Hematopoietic multipotent progenitor cell treated with erythropoietin and hydrocortisone succinate and interleukin-3 and kit ligand, for 6 days (in vitro differentiated cells): ENCODE measurements at regions not wholly inside any gene's neighbourhood (a gene's known extent, or its start where the extent isn't known, plus 50 kb on each side); places are given as distances from the start of the nearest gene placed in this dataset.

Experiments used
- DNase-seq: peaks from one replicate; pipeline ENCODE4 v3.0.0-alpha.2; 2015

DNA sequence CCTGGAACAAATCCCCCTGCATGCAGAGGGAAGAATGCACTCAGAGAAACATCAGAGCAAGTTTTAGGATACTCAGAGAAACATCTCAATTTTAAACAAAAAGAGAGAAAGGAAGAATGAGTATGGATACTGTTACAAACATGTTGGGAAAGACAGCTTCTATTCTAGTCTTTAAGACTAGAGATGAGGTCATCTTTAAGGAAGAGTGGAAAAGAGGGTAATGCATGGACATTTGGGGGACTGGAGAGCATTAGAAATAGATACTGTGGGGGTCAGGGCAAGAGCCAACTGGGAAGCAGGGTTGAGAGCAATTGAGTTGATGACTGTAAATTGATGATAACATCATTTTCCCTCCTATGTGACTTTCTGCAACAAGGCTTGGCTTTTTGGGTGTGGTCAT, 431.2 kb downstream of the CDH26 start:
- no peak for DNase-seq

DNA sequence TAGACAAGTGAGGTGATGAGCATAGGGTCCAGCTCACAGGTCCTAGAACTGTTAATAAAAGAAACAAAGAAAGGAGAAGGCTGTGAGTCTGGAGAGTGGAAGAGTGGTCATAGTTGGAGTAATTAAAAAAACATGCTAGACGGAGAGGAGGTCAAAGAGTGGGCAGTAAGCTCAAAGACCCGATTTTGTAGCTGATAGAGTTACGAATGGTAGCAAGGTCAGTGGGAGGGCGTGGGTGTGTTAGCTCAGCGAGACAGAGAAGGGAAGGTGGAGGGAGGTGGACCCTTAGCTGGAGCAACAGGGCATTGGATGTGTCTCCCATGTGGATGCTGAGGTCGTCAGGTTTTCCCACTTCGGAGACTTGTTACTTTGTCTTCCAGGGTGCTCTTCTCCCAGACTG, 431.7 kb downstream of the CDH26 start:
- DNase-seq, result no peak

DNA sequence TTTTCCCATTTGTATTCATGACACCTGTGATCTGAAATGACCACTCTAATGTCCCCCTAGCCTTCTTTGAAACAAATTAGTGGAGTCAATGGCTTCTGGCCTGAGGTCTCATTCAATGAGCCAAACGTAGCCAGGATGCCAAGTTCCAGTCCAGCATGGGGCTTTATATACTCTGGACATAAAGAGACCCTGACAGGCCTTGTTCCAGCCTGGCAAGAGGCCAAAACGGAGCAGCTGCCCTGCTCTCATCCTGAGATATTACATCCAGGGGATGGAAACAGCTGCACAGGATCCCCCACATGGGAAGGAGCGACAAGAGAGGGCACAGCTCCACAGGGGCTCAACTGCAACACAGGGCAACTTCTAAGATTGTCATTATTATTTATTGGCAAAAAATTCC, 437.8 kb downstream of the CDH26 start:
- DNase-seq, result no peak

DNA sequence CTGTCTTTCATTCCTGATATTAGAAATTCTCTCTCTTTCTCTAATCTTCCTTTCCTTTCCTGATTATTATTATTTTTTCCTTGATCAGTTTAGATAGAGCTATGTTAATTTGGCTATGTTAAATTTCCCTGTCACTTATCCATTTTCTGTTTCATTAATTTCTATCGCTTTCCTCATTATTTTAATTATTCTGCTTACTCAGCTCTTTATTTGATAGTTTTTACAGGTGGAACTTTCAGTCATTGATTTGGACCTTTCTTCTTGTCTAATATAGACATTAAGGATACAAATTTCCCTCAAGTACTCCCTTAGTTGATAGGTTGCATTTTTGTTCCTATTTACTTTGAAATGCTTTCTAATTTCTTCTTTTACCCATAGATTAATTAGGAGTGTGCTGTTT, 442.3 kb downstream of the CDH26 start:
- DNase-seq, result no peak

DNA sequence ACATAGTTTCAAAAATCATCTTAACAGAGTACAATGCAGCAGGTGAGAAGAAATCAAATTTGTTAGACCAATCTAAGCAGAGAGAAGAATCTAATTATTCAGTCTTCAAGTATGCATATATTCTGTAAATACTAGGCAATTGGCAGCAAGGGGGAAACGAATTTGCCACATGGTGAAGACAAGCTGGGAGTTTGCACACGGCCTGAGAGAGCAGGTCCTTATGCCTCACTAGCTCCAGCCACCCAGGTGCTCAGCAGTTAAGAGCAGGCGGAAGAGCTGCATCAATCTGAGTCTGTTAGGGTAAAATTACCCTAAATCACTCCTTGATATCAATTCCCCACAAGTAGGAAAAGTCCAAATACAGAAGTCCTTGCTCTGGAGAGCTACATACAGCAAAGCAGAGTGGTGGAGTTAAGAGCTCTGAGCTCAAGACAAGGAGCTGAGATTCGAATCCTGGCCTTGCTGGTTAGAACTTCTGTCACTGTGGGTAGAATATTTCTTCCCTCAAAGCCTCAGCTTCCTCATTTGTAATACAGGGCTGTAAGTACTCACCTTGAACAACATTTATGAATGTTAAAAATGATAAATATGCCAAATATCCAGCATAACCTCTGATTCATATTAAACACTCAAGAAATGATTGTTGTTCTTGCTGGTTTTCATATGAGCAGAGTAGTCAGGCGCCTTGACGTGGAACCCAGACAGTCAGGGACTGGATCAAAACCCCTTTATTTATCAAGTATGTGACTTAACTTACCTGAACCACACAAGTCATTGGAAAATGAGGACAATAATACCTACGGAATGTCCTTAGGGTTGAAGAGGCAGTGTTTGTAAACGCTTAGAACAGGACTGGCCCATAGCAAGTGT, 444.2 kb downstream of the CDH26 start:
- DNase-seq, result no peak

DNA sequence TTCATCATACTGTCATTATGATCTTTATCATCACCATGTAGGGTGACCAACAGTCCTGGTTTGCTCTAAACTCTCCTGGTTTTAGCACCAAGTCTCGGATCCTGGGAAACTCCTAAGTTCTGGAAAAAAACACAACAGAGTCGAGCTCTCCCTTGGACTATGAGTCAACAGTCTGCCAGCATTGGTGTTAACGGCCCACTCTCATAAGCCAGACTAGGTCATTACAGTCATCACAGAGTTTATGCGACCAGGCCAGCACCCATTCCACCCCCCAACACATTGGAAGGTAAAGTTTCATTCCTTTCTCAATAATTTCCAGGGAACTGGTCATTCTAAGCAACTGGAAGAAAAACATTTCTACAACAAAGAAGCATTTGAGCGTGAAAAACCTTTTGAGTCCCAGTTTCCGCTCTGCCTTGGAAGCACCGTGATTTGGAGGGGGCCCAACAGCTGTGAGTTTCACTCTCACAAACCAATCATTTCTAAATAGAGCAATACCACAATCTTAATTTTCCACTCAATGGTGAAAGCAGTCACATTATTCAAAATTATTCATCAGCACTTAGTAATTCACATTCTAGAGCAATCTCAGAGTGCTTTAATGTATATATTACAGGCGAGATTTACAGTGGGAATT, 445.0 kb downstream of the CDH26 start:
- no peak for DNase-seq

DNA sequence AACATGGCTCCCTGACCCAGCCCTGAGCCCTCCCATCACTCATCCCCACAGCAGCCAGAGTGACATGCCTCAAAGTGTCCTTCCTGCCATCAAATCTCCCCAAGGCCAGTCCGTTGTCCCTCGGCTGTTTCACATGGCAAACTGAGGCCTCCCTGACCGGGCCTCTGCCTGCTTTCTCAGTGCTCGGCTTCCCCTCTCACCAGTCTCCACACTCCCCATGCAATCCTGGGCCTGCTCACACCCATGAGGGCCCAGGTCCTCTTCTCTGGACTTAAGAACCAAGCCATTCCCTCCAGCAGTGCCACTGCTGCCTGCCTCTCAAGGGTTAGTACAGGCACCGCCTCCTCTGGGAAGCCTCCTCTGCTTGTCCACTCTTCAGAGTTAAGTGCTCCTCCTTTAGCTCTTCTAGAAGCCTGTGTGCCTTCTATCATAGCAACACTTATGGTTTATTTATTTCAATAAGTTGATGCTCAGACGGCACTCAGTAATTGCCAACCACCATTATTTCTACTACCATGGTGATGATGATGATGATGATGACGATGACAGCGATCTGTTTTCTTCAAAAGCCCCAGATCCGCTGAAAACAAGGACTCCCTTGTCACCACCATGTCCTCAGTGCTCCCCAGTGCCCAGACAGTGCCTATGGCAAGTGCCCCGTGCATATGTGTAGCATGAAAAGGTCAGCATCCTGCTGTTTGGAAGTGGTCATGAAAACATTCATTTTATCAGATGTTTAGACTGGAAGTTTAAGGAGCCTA, 449.0 kb downstream of the CDH26 start:
- DNase-seq, result no peak

DNA sequence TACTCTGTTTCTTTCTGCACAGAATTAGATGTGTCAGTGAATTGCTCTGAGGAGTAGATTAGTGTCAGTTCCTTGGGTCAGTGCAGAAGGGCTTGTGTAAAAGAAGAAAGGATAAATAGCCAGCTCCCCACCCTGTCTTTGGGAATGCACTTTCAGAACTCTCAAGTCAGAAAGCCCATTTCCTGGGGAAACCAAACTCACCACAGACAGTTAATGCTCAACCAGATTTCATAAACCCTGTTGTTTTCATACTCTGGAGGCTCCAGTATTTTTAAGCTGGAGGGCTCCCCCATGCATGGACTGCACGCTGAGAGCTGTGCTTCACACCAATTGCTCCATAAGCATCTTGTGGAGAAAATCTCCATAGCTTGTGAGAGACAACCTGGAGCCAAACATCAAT, 449.7 kb downstream of the CDH26 start:
- DNase-seq, result no peak

DNA sequence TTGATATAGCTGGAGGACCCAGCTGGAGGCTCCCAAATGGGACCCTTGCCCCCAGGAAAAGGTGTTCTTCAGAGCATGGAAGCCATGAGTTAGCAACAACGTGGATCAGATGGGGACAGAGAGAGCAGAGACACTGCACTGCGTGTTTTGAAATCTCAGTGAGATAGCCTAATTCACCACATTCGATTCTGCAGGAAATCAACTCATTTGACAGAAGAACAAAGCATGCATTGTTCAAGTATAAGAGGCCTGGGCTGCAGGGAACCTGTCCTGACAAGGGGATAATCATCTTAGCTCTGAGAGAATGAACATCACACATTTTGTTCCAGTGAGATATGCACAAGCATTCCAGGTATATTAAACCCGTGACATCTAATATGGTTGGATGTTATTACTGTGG, 450.2 kb downstream of the CDH26 start:
- no peak for DNase-seq

DNA sequence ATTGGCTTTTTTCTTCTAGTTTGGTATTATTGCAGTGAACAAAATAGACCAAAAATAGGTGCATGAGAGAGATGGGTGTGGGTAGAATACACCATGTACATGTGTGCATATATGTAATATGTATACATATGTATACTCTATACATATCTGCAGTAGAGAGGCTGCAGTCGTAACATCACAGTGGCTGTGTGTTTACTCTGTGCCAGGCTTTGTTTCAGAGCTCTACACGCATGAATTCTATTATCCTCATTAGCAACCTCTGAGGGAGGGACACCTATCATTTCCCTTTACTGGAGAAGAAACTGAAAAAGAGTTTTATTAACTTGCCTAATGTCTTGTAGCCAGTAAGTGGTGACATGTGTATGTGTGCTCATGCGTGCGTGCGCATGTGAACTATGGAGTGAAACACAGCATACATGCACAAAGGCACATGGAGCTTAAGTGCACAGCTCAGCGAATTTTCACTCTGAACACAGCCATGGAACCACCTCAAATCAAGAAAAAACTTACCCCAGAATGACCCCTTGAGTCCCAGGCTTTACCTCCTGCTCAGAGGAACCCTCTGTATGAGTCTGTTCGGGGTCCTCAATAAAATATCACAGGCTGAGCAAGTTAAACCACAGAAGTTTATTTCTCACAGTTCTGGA, 452.5 kb downstream of the CDH26 start:
- no peak for DNase-seq

DNA sequence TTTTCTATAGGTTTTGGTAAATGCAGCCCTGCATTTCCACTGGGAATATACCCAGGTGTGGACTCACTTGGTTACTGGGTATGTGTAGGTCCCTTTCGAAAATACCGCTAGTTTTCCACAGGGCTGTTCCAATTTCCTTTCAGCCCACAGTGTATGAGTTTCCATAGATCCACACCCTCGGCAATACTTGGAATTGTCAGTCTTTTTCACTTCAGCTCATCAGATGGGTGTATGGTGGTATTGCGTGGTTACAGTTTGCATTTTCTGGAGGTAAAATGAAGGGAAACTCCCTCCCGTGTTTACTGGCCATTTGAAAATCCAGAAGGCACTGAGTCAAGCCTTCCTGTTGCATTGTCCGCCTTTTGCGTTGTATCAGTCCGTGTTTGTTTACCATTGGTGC, 453.6 kb downstream of the CDH26 start:
- DNase-seq, result no peak

DNA sequence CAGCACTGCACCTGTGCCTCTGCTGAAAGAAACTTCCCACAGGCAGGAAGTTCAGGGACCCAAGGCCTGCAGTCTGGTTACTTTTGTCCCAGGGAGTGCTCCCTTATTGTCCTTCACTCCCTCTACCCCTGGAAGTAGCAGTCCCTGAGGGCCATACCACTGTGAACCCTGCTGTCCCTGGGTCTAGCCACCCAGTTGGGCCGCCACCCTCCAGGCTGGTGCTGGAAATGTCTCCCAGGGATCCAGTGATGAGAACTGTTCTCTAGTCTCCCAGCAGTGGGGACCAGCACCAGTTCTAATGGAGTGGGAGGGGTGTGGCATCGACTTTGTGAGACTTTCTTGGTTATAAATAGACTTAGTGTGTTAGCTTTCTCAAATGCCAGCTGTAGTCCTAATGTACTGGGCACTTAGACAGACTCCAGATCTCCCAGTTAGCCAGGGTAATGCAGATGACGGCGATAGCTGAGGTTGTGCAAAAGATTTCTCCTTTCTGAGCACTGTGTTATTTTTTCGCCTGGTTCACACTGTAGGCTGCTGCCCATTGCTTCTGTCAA, 462.5 kb downstream of the CDH26 start:
- no peak for DNase-seq

DNA sequence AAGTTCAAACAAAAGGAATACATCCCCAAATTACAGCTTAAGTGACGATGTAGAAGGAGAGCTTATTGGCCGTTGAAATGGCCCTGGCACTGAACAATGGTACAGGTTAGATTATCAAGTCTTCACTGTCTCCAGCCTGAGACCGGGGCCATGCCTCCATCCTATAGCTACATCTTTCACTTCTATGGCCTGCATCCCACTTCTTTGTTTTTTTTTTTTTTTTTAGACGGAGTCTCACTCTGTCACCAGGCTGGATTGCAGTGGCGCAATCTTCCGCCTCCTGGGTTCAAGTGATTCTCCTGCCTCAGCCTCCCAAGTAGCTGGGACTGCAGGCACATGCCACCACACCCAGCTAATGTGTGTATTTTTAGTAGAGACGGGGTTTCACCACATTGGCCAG, 464.6 kb downstream of the CDH26 start:
- no peak for DNase-seq

DNA sequence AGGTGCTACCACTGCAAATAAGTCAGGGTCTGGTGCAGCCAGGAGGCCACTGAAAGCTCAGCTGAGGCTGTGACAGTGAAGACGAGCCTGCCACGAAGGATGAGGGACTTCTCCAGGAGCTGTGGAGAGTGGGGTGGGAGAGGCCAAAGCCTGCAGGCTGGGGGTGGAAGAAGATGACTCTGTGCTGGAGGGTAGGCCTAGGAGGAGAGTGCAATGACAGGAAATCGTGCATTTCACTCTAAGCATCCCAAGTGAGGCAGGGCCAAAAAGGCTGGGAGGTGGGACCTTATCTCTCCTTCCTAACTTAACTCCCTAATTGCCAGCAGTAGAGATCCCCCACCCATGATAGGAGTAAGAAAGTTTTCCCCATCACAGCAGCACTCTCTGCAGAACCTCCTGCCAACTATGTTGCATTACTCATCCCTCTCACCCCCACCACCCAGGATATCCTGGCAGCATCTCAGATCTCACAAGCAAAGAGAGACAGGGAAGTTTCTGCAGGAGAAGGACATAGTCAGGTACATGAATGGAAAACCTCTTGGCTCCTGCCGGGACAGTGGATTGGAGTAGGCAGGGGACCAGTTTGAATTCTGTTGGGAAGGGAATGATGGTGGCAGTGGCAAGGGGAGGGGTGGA, 466.2 kb downstream of the CDH26 start:
- DNase-seq, result no peak

DNA sequence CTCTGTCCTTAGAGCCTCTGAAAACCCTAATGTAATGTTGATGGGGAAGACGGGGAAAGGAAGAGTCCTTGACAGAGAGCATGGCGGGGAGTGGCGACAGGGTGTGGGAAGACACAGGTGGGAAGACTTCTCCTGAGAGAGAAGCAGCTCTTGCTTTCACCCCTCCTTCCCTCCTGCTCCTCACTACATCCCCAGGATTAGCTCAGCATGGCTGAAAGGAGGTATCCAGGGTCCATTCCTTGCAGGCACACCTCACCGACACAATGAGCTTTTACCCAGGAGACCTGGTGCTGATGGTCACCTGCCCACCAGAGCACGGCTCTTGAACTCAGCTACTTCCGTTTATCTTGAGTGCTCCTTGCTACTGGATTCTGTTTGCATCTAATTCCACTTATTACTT, 469.3 kb downstream of the CDH26 start:
- DNase-seq, result no peak

DNA sequence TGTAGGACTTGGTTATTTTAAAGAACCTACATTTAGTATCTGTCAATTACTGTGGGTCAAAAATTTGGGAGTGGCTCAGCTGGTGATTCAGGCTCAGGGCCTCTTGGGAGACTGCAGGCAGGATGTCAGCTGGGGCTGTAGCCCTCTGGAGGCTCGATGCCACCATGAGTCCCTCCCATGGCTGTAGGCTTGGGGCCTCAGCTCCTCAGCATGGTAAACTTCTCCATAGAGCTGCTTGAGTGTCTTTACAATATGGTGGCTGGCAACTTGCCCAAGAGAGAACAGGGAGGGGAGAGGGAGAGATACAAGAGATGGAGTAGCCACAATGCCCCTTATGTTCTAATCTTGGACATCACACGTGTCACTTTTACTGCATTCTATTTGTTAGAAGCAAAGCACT, 470.4 kb downstream of the CDH26 start:
- peak; percentile 10 for DNase-seq

DNA sequence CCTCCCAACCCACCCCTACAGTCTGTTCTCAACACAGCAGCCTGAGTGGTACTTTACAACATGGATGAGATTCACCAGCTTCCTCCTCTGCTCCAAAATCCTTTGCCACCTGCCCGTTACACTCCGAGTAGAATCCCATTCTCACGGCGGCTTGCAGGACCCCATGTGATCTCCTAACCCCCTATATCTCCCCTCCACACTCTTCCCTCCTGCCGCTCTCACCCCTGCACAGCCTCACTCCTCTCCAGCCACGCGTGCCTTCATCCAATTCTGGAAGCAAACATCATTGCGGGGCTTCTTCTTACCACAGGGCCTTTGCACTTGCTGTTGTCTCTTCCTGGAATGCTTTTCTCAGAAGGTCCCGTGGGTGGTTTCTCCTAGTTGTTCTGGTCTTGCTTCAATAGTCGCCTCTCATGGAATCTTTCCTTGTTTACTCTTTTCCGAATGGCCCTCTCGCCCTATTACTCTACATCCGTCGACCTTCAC, 472.3 kb downstream of the CDH26 start:
- DNase-seq, result no peak

DNA sequence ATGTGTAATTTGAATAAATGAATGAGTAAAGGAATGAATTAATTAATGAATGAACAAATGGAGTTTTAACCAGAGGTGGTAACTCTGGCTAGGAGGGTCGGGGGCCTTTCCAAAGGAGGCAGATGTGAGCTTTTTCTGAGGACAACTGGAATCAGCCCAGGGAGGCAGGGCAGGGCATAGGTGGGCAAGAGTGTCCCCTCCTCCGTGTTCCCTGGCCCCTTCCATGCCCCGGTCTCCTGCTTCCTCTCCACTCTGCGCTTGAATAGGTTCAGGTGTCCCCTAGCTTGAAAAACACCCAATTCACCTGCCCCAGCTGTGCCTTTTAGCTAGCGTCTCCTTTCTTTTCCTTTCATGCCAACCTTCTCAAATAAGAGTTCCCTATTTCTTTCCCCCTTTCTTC, 473.1 kb downstream of the CDH26 start:
- no peak for DNase-seq

DNA sequence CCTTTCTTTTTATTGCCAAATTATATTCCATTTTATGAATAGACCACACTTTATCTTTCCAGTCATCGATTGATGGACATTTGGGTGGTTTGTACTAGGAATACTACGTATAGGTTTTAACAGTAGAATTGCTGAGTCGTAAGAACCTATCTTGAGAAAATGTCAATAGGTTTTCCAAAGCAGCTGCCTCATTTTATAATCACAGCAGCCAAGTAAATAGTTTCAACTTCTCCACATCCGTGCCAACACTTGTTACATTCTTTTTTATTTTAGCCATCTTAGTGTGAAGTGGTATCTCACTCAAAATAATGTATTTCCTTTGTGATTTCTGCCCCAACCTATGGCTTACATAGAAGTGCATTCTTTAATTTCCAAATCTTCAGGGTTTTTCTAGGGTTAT, 479.2 kb downstream of the CDH26 start:
- no peak for DNase-seq

DNA sequence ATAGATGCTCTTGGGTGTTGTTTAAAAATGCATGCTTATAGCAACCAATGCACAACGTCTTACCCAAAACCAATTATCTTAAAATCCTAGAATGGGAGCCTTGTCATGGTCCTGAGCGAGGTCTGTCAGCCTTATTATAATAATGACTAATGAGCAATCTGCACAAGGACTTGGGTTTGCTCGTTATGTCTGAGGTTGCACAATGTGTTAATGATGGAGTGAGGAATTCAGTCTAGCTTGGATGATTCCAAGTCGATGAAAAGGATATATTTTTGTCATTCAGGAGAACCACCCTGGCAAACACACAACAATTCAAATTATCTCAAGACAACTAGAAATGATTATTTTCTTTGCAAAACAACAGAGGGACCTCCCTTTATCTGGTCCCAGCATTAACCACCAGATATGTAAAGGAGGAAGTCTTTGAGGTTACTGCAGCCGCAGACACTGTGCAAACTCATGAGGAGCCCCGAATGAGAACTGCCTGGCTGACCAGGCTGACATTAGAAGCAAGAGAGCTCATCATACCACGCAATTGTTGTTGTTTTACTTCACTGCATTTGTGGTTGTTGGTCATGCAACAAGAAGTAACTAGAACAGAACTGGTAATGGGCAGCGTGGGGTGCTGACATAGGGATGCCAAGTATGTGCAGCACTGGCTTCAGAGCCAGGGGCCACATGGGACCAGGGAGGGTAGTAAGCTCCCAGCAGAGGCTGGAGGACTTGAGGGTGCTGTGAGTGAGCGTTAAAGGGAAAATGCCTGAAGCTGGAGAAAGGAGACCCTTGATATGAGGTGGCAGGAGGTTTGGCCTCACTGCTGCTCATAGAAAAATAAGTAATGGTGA, 488.3 kb downstream of the CDH26 start:
- DNase-seq, result peak; percentile 74

DNA sequence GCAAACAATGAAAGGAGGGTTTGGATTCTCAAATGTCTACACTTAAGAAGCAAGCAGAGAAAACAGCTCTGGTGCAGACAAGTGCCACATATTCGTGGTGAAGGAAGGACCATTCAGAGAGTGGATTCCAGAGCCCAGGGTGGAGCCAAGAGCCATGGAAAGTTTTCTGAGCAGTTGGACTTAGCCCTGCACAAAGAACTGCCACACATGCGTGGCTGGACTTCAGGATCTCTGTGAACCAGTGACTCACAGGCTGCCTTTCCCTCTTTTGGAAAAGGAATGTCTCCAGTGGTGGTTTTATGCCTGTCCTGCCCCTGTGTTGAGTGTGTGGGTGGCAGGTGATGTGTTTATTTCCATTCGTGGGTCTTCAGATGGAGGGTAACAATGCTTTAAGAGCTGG, 489.5 kb downstream of the CDH26 start:
- no peak for DNase-seq
